ENCODE measurements at regions not wholly inside any gene's neighbourhood (a gene's known extent, or its start where the extent isn't known, plus 50 kb on each side); places are given as distances from the start of the nearest gene placed in this dataset.
"Not testable (repeated sequence)": the region's sequence is repeated elsewhere in the genome, so short reads cannot be mapped to it uniquely, and the experiment has no call there.

- no peak for FAIRE-seq
Observed at GRCh38 chr15:38128921-38129320, 123.7 kb upstream of the SPRED1 start.

GRCh38 chr15:38129531-38130204 lies 123.0 kb upstream of the SPRED1 start:
- FAIRE-seq, result no peak

- no peak for FAIRE-seq
Observed at GRCh38 chr15:38130205-38130567, 122.5 kb upstream of the SPRED1 start.

- no peak for FAIRE-seq
Observed at GRCh38 chr15:38130740-38131498, 121.7 kb upstream of the SPRED1 start.

GRCh38 chr15:38134252-38134651 lies 118.4 kb upstream of the SPRED1 start:
- FAIRE-seq, result no peak

GRCh38 chr15:38142195-38142594 lies 110.4 kb upstream of the SPRED1 start:
- not testable (repeated sequence) for FAIRE-seq

GRCh38 chr15:38144921-38145320 lies 107.7 kb upstream of the SPRED1 start:
- no peak for FAIRE-seq

- no peak for FAIRE-seq
Observed at GRCh38 chr15:38145651-38146111, 107.0 kb upstream of the SPRED1 start.

- no peak for FAIRE-seq
Observed at GRCh38 chr15:38147246-38147645, 105.4 kb upstream of the SPRED1 start.

- no peak for FAIRE-seq
Observed at GRCh38 chr15:38148471-38148870, 104.2 kb upstream of the SPRED1 start.

- no peak for FAIRE-seq
Observed at GRCh38 chr15:38149315-38149714, 103.3 kb upstream of the SPRED1 start.

GRCh38 chr15:38150148-38150547 lies 102.5 kb upstream of the SPRED1 start:
- FAIRE-seq, result no peak

- FAIRE-seq, result no peak
Observed at GRCh38 chr15:38150794-38151193, 101.8 kb upstream of the SPRED1 start.

GRCh38 chr15:38153781-38154180 lies 98.9 kb upstream of the SPRED1 start:
- FAIRE-seq, result no peak

GRCh38 chr15:38154255-38154654 lies 98.4 kb upstream of the SPRED1 start:
- no peak for FAIRE-seq

GRCh38 chr15:38154837-38155236 lies 97.8 kb upstream of the SPRED1 start:
- FAIRE-seq, result no peak

- no peak for FAIRE-seq
Observed at GRCh38 chr15:38163658-38164057, 89.0 kb upstream of the SPRED1 start.

GRCh38 chr15:38164061-38164460 lies 88.6 kb upstream of the SPRED1 start:
- no peak for FAIRE-seq

GRCh38 chr15:38164507-38164906 lies 88.1 kb upstream of the SPRED1 start:
- no peak for FAIRE-seq

- no peak for FAIRE-seq
Observed at GRCh38 chr15:38168467-38169070, 84.1 kb upstream of the SPRED1 start.

GRCh38 chr15:38171973-38172372 lies 80.7 kb upstream of the SPRED1 start:
- no peak for FAIRE-seq

- FAIRE-seq, result no peak
Observed at GRCh38 chr15:38174691-38175090, 77.9 kb upstream of the SPRED1 start.

- FAIRE-seq, result no peak
Observed at GRCh38 chr15:38176155-38176554, 76.5 kb upstream of the SPRED1 start.

- FAIRE-seq, result no peak
Observed at GRCh38 chr15:38176691-38177090, 75.9 kb upstream of the SPRED1 start.
